ENCODE measurements at regions not wholly inside any gene's neighbourhood (a gene's known extent, or its start where the extent isn't known, plus 50 kb on each side); places are given as distances from the start of the nearest gene placed in this dataset.
A peak's percentile ranks its signal among the peaks of the same experiment; 100 is the strongest.

- DNase-seq = no peak
Measured at GRCh38 chr2:19746611-19747309, 155.0 kb downstream of the TTC32 start.

- no peak for DNase-seq
Measured at GRCh38 chr2:19746137-19746600, 155.6 kb downstream of the TTC32 start.

DNA sequence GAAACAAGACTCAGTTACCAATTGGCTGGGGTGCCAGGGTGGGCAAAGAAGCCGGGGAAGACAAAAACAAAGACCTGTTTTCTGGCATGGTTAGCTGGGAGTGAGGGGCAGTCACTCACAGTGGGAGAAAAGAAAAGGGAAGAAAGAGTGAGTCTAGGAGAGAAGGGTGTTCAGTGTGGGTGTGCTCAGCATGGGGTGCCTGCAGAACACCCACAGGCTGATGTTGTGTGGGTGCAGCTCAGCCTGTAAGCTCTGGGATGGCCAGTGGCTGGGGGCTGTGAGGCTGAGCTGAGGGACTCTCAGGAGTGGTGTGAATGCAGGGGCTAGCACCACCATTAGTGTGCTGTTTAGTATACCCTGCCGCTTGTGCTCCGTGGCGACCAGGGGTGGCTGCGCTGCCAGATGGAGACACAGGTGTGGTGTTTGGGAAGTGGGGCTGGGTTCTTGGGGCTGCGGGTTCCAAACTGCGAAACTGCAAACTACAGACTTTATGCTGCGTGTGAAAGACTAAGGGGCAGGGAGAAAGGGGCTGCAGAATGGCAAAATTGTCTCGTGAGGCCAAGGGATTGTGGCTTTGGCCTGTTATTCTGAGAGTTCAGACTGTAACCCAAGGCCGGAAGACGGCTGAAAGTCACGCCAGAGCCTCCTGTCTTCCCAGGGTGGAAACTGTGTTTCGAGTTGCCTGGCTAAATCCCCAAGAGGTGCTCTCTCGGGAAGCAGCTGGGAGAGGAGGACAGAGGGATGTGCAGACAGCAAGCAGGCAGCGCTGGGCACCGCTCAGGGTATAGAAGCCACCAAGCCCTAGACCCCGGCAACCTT is 156.3 kb downstream of the TTC32 start:
- no peak for DNase-seq

DNA sequence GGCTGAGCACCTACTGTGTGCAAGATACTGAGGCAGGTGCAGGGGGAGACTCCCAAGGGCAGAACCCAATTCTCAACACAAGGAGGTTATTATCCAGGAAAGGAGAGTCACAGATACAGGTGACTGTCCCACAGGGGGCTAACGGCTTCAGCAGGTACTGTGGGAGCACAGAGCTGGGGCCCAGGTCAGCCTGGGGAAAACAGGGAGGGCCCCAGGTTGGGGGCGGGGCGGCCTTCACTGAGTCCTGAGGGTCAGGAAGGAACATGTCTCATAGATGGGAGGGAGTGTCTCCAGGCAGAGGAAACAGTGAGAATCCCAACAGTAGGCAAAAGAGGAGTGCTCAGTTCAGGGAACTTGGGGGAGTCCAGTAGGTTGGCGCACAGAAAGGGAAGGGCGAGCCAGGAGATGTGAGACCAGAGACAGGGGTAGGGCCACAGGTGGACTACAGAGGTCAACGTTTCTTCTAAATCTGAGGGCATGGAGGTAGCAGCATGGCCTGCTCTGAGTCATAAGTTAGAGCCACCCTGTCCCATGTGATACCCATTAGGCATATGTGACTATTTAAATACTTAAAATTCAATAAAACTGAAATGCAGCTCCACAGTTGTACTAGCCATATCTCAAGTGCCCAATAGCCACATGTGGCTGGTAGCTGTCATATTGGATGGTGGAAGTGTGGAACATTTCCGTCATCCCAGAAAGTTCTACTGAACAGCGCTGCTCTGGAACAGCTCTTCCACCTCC is 157.2 kb downstream of the TTC32 start:
- no peak for DNase-seq

- DNase-seq = no peak
Measured at GRCh38 chr2:19743641-19744040, 158.1 kb downstream of the TTC32 start.

GRCh38 chr2:19742872-19743271 is 158.9 kb downstream of the TTC32 start:
- no peak for DNase-seq

GRCh38 chr2:19739256-19739655 is 162.5 kb downstream of the TTC32 start:
- DNase-seq = no peak

- no peak for DNase-seq
Measured at GRCh38 chr2:19738707-19739106, 163.1 kb downstream of the TTC32 start.

DNA sequence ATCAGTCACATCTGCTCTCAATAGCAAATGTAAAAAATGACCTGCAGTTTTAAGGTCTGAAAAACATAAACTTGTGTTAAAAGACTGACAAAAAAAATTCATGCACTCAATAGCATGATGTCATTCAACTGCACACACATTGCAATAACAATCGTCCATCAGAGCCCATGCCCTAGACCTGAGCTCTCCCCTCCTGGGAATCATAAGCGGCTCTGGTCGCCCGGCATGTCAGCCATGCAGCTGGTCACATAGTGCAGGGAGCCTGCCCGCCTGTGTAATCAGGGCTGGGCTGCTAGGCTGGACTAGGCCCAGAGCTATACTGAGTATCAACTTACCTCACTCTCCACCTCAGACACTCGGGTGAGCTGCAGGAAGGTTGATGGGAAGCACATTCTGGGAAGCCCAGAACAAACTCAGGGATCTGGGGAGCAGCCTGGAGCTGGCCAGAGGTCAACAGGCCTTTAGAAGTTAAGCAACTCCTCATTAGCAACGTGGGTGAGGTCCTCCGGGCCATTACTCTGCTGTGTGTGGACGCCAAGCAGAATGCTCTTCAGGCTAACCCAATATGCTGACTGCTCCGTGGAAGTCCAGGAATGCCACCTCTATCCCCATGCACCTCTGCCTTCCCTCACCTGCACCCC is 165.5 kb downstream of the TTC32 start:
- DNase-seq = no peak

DNA sequence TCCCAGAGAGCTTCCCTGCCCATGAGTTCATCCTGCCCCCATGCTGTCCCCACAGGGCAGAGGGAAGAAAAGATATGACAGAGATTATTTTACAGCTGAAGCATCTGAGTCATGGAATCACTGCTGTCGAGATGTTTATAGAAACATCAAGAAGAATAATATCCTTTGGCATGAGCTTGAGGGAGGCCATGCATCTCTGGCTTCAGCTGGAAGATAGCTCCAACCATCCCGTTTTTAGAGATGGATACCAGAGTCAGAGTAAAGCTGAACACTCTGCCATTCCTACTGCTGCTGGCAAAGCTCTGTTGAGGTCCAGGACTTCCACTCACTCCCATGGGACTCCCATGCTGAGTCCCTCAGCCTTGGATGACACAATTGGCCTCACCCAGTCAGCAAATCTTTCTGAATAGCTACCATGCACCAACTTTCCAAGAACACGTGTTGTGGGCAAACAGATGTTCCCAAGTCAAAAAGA is 167.8 kb downstream of the TTC32 start:
- DNase-seq = no peak

GRCh38 chr2:19733390-19733789 is 168.4 kb downstream of the TTC32 start:
- DNase-seq = no peak

DNA sequence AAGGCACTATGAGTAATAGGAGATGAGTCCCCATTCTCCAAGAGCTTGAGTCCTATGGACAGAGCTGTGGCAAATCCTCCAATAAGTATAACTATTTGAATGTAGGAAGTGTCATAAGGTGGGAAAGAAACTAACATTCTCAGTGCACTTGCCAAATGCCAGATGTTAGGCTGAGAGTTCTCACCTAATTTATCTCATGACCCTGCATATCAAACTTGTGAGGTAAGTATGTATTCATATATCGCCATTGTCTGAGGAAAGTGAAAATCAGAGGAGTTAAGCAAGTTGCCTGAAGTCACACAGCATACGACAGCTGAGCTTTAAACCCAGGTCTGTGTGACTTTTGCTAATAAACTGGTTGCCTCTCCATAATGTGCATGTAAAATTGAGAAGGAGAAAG is 169.5 kb downstream of the TTC32 start:
- DNase-seq = no peak

- DNase-seq = no peak
Measured at GRCh38 chr2:19731515-19731914, 170.3 kb downstream of the TTC32 start.

GRCh38 chr2:19731037-19731436 is 170.7 kb downstream of the TTC32 start:
- no peak for DNase-seq

- DNase-seq = no peak
Measured at GRCh38 chr2:19728125-19728524, 173.7 kb downstream of the TTC32 start.

GRCh38 chr2:19725392-19725791 is 176.4 kb downstream of the TTC32 start:
- DNase-seq = no peak

- DNase-seq = no peak
Measured at GRCh38 chr2:19723021-19723420, 178.8 kb downstream of the TTC32 start.

GRCh38 chr2:19722531-19722971 is 179.2 kb downstream of the TTC32 start:
- DNase-seq = peak; percentile 11

GRCh38 chr2:19720306-19720705 is 181.5 kb downstream of the TTC32 start:
- no peak for DNase-seq

DNA sequence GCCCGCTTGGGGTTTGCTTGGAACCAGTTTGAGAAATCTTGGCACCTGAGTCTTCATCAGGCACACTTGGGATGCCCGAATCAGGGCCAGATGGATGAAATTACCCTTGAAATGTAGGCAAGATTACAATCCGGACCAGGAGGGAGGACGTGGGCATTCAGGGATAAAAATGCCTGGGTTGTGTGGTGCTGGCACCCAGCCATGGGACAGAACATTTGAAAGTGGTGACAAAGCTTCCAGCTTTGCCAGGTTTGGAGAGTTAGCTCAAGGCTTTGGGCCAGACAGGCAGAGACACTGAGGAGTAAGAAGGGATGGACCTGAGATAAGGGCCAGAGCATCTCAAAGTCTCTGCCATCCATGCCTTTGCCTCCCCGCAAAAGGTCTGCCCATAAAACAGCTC is 182.2 kb downstream of the TTC32 start:
- no peak for DNase-seq

DNA sequence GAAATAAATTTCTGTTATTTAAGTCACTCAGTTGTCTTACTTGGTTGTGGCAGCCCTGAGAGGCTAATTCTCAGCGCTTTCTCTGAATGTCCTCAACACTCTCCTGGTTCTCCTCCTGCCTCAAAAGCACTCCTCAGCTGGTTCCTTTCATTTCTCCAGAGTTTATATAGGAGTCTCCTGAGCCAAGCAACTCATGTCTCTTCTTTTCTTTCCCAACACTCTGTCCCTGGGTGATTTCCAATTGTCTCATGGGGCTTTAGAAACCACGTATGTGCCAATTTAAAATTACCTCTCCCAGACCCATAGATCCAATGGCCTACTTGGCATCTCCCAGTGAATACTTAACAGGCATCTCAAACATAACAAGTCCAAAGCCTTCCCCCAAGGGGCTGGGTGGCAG is 184.3 kb downstream of the TTC32 start:
- no peak for DNase-seq

DNA sequence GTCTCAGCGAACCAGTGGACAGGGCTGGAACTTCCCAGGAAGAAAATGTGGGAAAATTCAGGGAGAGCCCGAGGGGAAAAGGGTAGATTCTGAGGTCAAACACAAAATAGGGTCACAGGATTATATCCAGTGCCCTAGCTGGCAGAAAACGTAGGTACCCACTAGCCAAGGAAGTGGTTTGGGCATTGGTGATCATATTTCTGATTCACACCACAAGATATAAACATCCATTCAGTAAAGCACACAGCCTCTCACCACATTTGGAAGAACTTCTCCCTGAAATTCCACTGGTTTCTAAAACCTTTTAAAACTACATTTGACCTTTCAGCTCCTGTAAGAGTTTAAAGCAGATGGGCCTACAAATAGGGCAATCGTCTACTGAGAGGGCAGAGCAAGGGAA is 186.9 kb downstream of the TTC32 start:
- no peak for DNase-seq

GRCh38 chr2:19712850-19713249 is 188.9 kb downstream of the TTC32 start:
- DNase-seq = no peak
